BE2C (cell line): ENCODE measurements at regions not wholly inside any gene's neighbourhood (a gene's known extent, or its start where the extent isn't known, plus 50 kb on each side); places are given as distances from the start of the nearest gene placed in this dataset.

Source experiments
- DNase-seq: peaks from one replicate; pipeline ENCODE4 v3.0.0-alpha.2; 2020
- H3K27me3 ChIP-seq: fragments of 250-450 bp; sonication (Bioruptor Pico); 2 replicates; pipeline ENCODE4 v1.5.1; 2020; ENCODE audit warnings: mild to moderate bottlenecking
- H3K36me3 ChIP-seq: fragments of 250-450 bp; sonication (Bioruptor Pico); 2 replicates; pipeline ENCODE4 v1.5.1; 2020; ENCODE audit warnings: mild to moderate bottlenecking
- H3K4me1 ChIP-seq: fragments of 250-450 bp; sonication (Bioruptor Pico); 2 replicates; pipeline ENCODE4 v1.5.1; 2020
- H3K4me3 ChIP-seq: 2 replicates; pipeline ENCODE4 v1.5.1; 2011; ENCODE audit warnings: low read depth, low read length
- H3K9me3 ChIP-seq: fragments of 250-450 bp; sonication (Bioruptor Pico); 2 replicates; pipeline ENCODE4 v1.5.1; 2020
- TF ChIP-seq, protein P1 (sequence below): IDR thresholded peaks from 2 replicates; pipeline ENCODE4 v1.5.1; 2012; ENCODE audit warnings: mild to moderate bottlenecking, low read depth, low read length

DNA sequence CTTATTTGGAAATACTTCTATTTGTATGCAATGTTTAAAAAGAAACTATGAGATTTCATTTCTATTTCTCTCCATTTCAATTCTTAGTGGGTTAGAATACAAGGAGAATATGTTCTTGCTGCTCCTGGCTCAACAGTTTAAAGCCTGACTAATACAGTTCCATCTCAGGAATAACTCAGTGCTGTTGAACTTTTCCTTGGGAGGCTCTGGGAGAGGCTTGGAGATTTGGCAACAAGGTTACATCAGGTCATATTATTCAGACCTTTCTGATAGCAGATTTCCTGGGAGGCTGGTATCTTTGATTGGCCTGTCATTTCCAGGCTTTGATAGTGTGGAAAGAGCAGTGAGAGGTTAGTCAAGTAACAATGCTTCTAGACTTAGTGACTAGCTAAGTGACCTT lies 481.7 kb upstream of the KLF4 start:
- no peak overlapping the region for H3K4me3 ChIP-seq
- TF ChIP-seq, protein P1, sequence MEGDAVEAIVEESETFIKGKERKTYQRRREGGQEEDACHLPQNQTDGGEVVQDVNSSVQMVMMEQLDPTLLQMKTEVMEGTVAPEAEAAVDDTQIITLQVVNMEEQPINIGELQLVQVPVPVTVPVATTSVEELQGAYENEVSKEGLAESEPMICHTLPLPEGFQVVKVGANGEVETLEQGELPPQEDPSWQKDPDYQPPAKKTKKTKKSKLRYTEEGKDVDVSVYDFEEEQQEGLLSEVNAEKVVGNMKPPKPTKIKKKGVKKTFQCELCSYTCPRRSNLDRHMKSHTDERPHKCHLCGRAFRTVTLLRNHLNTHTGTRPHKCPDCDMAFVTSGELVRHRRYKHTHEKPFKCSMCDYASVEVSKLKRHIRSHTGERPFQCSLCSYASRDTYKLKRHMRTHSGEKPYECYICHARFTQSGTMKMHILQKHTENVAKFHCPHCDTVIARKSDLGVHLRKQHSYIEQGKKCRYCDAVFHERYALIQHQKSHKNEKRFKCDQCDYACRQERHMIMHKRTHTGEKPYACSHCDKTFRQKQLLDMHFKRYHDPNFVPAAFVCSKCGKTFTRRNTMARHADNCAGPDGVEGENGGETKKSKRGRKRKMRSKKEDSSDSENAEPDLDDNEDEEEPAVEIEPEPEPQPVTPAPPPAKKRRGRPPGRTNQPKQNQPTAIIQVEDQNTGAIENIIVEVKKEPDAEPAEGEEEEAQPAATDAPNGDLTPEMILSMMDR = no peak
- DNase-seq = no peak
- no peaks in the 10 kb centered on the region for H3K27me3 ChIP-seq
- no peaks in the 10 kb centered on the region for H3K4me1 ChIP-seq
- no peaks in the 10 kb centered on the region for H3K36me3 ChIP-seq
- no peaks in the 10 kb centered on the region for H3K9me3 ChIP-seq

- Histone ChIP-seq H3K4me3 (no peak overlapping the region), H3K4me1 (no peaks in the 10 kb centered on the region), H3K27me3 (no peaks in the 10 kb centered on the region), H3K9me3 (no peaks in the 10 kb centered on the region), H3K36me3 (no peaks in the 10 kb centered on the region)
- TF ChIP-seq, protein P1 = no peak
- DNase-seq = no peak
Observed at GRCh38 chr9:107970726-107971125, 481.2 kb upstream of the KLF4 start.

DNA sequence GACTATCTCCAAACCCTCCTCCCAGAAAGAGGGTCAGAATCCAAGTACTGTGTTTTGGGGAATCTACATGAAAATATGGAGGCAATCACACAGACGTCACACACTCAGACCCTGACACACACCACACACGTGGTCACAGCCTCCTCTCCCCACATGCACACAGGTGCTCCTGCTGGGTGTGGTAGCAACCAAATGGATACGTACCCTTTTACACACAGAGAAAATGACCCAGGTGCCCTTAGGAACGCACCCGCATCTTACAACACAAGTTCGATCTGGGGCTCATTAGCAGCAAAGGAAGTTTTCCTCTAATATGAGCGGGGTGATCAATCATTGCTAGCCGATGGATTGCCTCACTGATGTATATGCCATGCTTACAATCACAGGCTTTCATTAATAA lies 480.2 kb upstream of the KLF4 start:
- no peaks in the 10 kb centered on the region for H3K27me3 ChIP-seq
- TF ChIP-seq, protein P1 = no peak

DNA sequence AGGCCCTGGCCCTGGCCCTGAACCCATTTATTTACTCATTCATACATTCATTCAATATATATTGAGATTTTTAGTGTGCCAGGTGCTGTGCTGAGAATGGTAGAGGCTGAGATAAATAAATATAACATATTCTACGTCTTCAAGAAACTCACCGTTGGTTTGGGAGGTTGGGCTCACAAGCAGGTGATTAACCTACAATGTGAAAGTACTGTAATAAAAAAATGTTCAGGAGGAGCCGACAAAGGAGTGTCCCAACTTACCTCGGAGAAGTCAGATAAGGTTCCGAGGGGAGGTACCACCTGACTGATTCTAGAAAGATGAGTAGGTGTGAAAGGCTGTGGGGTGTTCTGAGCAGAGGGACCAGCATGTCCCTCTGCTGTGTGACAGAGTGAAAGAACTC lies 479.6 kb upstream of the KLF4 start:
- TF ChIP-seq, protein P1 = no peak
- Histone ChIP-seq H3K9me3 (no peaks in the 10 kb centered on the region), H3K4me1 (no peaks in the 10 kb centered on the region), H3K4me3 (no peak overlapping the region), H3K27me3 (no peaks in the 10 kb centered on the region), H3K36me3 (no peaks in the 10 kb centered on the region)
- no peak for DNase-seq

More for the DNA sequence above, 480.2 kb upstream of the KLF4 start:
- Histone ChIP-seq H3K9me3 (no peaks in the 10 kb centered on the region), H3K36me3 (no peaks in the 10 kb centered on the region), H3K4me3 (no peak overlapping the region), H3K4me1 (no peaks in the 10 kb centered on the region)
- DNase-seq = no peak

DNA sequence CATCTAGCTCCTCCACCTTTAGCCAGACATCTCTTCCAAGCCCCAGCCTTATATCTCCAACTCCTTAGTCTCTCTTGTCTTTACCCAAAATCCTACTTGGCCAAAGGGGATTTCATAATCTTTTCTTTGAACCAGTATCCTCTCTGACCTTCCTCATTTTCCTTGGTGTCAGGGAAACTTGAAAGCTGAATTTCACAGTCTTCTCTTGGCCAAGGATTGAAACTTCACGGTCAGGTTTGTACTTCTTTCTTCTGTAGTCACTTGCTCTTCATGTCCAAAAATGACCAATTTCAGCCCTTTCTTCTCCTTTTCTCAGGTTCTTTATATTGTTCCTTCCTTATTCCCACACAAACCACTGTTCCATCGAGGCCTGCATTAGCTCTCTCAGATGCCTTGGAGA lies 473.7 kb upstream of the KLF4 start:
- no peak overlapping the region for H3K4me3 ChIP-seq
- H3K9me3 ChIP-seq = no peaks in the 10 kb centered on the region
- H3K36me3 ChIP-seq = no peaks in the 10 kb centered on the region
- DNase-seq = no peak
- TF ChIP-seq, protein P1 = no peak
- H3K27me3 ChIP-seq = no peaks in the 10 kb centered on the region
- H3K4me1 ChIP-seq = no peaks in the 10 kb centered on the region

DNA sequence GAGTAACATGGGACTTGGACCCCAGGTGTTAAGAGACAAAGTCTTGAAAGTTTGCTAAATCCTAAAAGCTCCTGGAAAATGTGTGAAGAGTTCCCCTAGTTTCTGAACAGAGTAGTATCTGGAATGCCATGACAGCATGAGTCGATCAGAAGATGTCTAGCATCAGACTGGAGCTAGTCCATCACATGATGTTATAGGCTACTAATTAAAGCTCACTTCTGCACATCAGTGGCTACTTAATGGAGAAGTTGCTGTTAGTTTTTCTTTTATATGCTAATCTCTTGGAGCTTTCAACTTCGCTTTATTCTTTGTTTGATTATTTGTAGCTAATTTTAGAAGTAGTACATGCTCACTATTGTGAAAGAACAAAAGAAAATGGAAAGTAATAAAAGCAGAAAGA lies 471.3 kb upstream of the KLF4 start:
- Histone ChIP-seq H3K4me3 (no peak overlapping the region), H3K9me3 (no peaks in the 10 kb centered on the region), H3K36me3 (no peaks in the 10 kb centered on the region), H3K27me3 (no peaks in the 10 kb centered on the region), H3K4me1 (no peaks in the 10 kb centered on the region)
- no peak for DNase-seq
- TF ChIP-seq, protein P1 = no peak
